Left lung (tissue), 4 donors: ENCODE measurements at regions not wholly inside any gene's neighbourhood (a gene's known extent, or its start where the extent isn't known, plus 50 kb on each side); places are given as distances from the start of the nearest gene placed in this dataset.

Source experiments
- ATAC-seq: fragments of 200-7000 bp; cut with Tn5 transposase; one replicate; pipeline ENCODE4 v1.9.1; 2020; ENCODE audit warnings: moderate library complexity
- DNase-seq, 4 donors: peaks; one replicate each; pipeline ENCODE4 v3.0.0-alpha.2; 2013 to 2020
- H3K27ac ChIP-seq, 2 donors: fragments of 200-600 bp; sonication (generic) in 1 of 2; one replicate each; pipeline versions ENCODE4 v1.5.0 to v1.8.0; 2020 to 2021
- H3K27me3 ChIP-seq, 2 donors: fragments of 200-600 bp; sonication (generic) in 1 of 2; one replicate each; pipeline versions ENCODE4 v1.5.0 to v1.8.0; 2020 to 2021
- H3K36me3 ChIP-seq, 2 donors: fragments of 200-600 bp; sonication (generic) in 1 of 2; one replicate each; pipeline versions ENCODE4 v1.5.0 to v1.8.0; 2020 to 2021
- H3K4me1 ChIP-seq, 2 donors: fragments of 200-600 bp; one replicate each; pipeline ENCODE4 v1.8.0; 2021
- H3K4me3 ChIP-seq, 2 donors: fragments of 200-600 bp; sonication (generic) in 1 of 2; one replicate each; pipeline versions ENCODE4 v1.5.0 to v1.8.0; 2020 to 2021; ENCODE audit warnings: mild to moderate bottlenecking in 1 of 2
- H3K9me3 ChIP-seq, 2 donors: fragments of 200-600 bp; sonication (generic) in 1 of 2; one replicate each; pipeline versions ENCODE4 v1.5.0 to v1.8.0; 2020 to 2021
- intact Hi-C, 2 donors: fragments of 100-400 bp; cut with DNase I; formaldehyde crosslinking; loops; one replicate each; pipeline versions ENCODE4 v1.11.2 to v1.14.2; 2022
- TF ChIP-seq, protein P1 (sequence below), 2 donors: fragments of 200-600 bp; sonication (generic) in 1 of 2; IDR thresholded peaks; one replicate each; pipeline versions ENCODE4 v1.5.0 to v1.8.0; 2021; ENCODE audit warnings: antibody characterized with exemption in 2 of 2
- donor health status: DM: no; HTN: yes; CAD: no.
- donor health status: DM: no; HTN: no; CAD: no.

DNA sequence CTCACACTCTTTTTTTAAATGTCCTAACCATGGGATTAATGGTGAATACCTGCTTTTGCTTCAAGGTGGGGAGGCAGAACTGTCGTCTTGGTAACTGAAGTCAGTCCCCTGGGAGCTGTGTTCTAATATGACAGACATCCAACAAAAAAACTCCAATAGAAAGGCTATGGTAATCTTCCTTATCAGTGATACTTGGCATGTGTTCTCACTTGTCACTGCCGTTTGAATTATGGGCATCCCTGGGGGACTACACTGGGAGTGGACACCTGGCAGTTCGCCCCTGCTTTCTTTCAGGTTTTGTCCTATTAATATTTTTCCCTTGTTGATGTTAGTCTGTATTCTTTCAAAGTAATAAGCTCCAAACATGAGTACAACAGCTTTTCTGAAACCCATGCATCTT, 252.6 kb downstream of the SLITRK5 start:
- DNase-seq (no peak), ATAC-seq (no peak)
- TF ChIP-seq, protein P1, sequence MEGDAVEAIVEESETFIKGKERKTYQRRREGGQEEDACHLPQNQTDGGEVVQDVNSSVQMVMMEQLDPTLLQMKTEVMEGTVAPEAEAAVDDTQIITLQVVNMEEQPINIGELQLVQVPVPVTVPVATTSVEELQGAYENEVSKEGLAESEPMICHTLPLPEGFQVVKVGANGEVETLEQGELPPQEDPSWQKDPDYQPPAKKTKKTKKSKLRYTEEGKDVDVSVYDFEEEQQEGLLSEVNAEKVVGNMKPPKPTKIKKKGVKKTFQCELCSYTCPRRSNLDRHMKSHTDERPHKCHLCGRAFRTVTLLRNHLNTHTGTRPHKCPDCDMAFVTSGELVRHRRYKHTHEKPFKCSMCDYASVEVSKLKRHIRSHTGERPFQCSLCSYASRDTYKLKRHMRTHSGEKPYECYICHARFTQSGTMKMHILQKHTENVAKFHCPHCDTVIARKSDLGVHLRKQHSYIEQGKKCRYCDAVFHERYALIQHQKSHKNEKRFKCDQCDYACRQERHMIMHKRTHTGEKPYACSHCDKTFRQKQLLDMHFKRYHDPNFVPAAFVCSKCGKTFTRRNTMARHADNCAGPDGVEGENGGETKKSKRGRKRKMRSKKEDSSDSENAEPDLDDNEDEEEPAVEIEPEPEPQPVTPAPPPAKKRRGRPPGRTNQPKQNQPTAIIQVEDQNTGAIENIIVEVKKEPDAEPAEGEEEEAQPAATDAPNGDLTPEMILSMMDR (IDR thresholded peaks at IDR 0.05), result no peak
- Histone ChIP-seq H3K9me3 (peaks cover 0 to 2% of the 10 kb centered on the region in 2 donors), H3K27ac (no peak overlapping the region), H3K4me1 (no peaks in the 10 kb centered on the region), H3K4me3 (no peak overlapping the region), H3K36me3 (no peaks in the 10 kb centered on the region), H3K27me3 (no peaks in the 10 kb centered on the region)
- intact Hi-C loops, result no loop called here

DNA sequence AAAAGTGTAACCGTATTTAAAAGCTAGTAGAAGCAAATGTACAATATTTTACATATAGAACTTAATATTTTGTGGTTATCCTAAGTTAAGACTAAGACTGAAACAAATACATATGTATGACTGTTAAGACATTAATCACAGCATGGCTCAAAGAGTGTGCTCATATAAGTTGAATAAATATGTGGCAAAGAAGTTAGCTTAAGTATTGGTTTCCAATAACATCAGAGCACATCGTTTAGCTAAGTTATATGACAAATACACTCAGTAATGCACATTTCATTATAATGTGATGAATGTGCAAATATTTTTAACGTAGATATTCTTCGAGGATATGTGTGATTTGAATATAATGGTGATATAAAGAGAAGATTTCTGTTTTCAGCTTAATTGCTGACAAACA, 253.8 kb downstream of the SLITRK5 start:
- Histone ChIP-seq H3K4me1 (no peaks in the 10 kb centered on the region), H3K27me3 (no peaks in the 10 kb centered on the region), H3K9me3 (peaks cover 0 to 2% of the 10 kb centered on the region in 2 donors), H3K4me3 (no peak overlapping the region), H3K27ac (no peak overlapping the region), H3K36me3 (no peaks in the 10 kb centered on the region)
- DNase-seq, result no peak
- intact Hi-C loops, result no loop called here
- TF ChIP-seq, protein P1 (IDR thresholded peaks at IDR 0.05), result no peak
- no peak for ATAC-seq

DNA sequence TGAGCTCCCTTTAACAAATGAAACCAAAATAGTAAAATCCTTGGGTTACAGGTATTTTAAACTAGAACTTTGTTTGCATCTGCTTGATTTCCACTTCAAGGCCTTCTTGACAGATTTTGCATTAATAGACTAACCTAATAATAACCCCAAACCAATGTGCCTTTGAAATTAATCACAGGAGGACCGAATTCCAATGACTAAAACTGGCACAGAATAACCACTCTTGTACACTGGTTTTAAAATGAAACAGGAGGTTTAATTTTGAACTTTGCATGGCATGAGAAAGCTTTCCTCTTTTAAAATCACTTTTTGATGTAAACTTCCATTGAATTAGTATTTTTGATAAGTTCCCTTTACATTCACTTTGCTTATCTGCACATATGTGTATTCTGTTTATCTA, 269.6 kb downstream of the SLITRK5 start:
- no peaks in the 10 kb centered on the region for H3K27me3 ChIP-seq
- intact Hi-C loops, result no loop called here
- ATAC-seq (no peak), DNase-seq (no peak)
- H3K9me3 ChIP-seq, result no peaks in the 10 kb centered on the region
- H3K4me1 ChIP-seq, result no peaks in the 10 kb centered on the region
- no peak overlapping the region for H3K27ac ChIP-seq
- H3K36me3 ChIP-seq, result no peaks in the 10 kb centered on the region
- TF ChIP-seq, protein P1 (IDR thresholded peaks at IDR 0.05), result no peak
- no peak overlapping the region for H3K4me3 ChIP-seq

DNA sequence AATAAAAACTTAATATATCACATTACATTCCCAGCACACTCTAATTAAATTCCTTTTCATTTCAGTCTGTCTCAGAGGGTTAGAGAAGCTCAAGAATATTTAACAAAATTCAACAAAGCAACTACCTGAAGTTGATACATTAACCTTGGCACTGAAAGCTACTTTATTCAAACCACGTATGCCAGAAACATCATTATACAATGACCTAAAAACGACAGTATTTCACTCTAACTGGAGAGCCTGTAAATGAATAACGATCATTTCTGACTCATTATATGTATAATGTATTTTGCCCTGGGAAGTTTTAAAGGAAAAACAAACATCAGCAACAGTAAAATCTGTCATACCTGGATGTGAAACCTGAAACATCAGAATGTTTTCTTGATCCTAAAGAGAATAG, 270.1 kb downstream of the SLITRK5 start:
- intact Hi-C loops, result no loop called here
- DNase-seq (no peak), ATAC-seq (no peak)
- H3K9me3 ChIP-seq, result no peaks in the 10 kb centered on the region
- H3K27ac ChIP-seq, result no peak overlapping the region
- H3K27me3 ChIP-seq, result no peaks in the 10 kb centered on the region
- no peaks in the 10 kb centered on the region for H3K4me1 ChIP-seq
- no peak overlapping the region for H3K4me3 ChIP-seq
- TF ChIP-seq, protein P1 (IDR thresholded peaks at IDR 0.05), result no peak
- no peaks in the 10 kb centered on the region for H3K36me3 ChIP-seq

DNA sequence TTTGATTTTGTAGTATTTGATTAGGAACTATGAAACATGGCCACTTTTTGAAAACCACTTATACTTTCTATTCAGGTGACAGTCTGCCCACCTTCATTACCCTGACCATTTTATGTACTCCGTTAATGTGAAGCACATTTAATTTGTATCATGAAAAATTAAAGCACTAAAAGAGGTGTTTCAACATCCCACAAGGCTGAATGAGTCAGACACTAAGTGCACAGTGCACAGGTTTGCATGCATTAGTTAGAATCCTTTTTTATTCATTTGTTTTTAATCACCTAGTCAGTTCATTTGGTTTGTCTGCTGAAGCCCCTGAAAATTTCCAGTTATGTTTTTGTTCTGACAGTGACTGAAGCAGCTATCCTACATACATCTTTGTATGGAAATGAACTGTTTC, 271.0 kb downstream of the SLITRK5 start:
- no peaks in the 10 kb centered on the region for H3K4me1 ChIP-seq
- no peaks in the 10 kb centered on the region for H3K27me3 ChIP-seq
- H3K36me3 ChIP-seq, result no peaks in the 10 kb centered on the region
- no peak for ATAC-seq
- H3K4me3 ChIP-seq, result no peak overlapping the region
- no peak for DNase-seq
- H3K27ac ChIP-seq, result no peak overlapping the region
- TF ChIP-seq, protein P1 (IDR thresholded peaks at IDR 0.05), result no peak
- H3K9me3 ChIP-seq, result no peaks in the 10 kb centered on the region
- intact Hi-C loops, result no loop called here
